Peyer's patch (tissue), 4 donors: ENCODE measurements at regions not wholly inside any gene's neighbourhood (a gene's known extent, or its start where the extent isn't known, plus 50 kb on each side); places are given as distances from the start of the nearest gene placed in this dataset.

Experiments
- DNase-seq, 3 donors: peaks; one replicate each; pipeline ENCODE4 v3.0.0-alpha.2; 2017 to 2019
- H3K27ac ChIP-seq, 4 donors: fragments of 200-600 bp; sonication (generic); one replicate each; pipeline ENCODE4 v1.5.1; 2016 to 2019
- H3K27me3 ChIP-seq, 2 donors: fragments of 200-600 bp; sonication (generic); one replicate each; pipeline ENCODE4 v1.5.1; 2019
- H3K36me3 ChIP-seq, 3 donors: fragments of 200-600 bp; sonication (generic); one replicate each; pipeline ENCODE4 v1.5.1; 2016 to 2019
- H3K4me1 ChIP-seq, 4 donors: fragments of 200-600 bp; sonication (generic); one replicate each; pipeline ENCODE4 v1.5.1; 2016 to 2019
- H3K4me3 ChIP-seq, 4 donors: fragments of 200-600 bp; sonication (generic); 1 replicate in 3 of 4; 2 replicates in 1 of 4; pipeline ENCODE4 v1.5.1; 2016 to 2019; ENCODE audit warnings: mild to moderate bottlenecking in 1 of 4
- H3K9me3 ChIP-seq, 4 donors: fragments of 200-600 bp; sonication (generic); one replicate each; pipeline ENCODE4 v1.5.1; 2016 to 2019; ENCODE audit warnings: mild to moderate bottlenecking in 1 of 4
- POLR2A ChIP-seq, 2 donors: fragments of 450-650 bp; IDR thresholded peaks; one replicate each; pipeline ENCODE4 v1.5.1; 2017; ENCODE audit warnings: antibody characterized with exemption in 2 of 2, mild to moderate bottlenecking in 2 of 2, moderate library complexity in 2 of 2
- TF ChIP-seq, protein P1 (sequence below), 6 experiments: fragments of 450-650 bp in 4 of 6; fragments of 200-600 bp in 2 of 6; sonication (generic) in 1 of 6; IDR thresholded peaks; one replicate each; pipeline ENCODE4 v1.5.1; 2017 to 2019; ENCODE audit warnings: antibody characterized with exemption in 6 of 6, mild to moderate bottlenecking in 3 of 6, moderate library complexity in 1 of 6

DNA sequence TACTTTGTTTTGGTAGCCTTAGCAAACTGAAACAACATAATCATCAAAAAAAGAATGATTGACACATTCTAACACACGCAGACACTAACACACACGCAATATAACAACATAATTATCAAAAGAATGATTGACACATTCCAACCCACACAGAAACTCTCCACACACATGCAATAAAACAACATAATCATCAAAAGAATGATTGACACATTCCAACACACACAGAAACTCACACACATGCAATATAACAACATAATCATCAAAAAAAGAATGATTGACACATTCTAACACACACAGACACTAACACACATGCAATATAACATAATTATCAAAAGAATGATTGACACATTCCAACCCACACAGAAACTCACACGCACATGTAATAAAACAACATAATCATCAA lies 172.4 kb downstream of the THBS2 start:
- Histone ChIP-seq H3K4me1 (no peaks in the 10 kb centered on the region), H3K9me3 (no peaks in the 10 kb centered on the region), H3K36me3 (no peaks in the 10 kb centered on the region), H3K27me3 (no peaks in the 10 kb centered on the region), H3K4me3 (no peak overlapping the region), H3K27ac (no peak overlapping the region)
- DNase-seq = no peak
- no peak for TF ChIP-seq POLR2A (IDR thresholded peaks at IDR 0.05)
- TF ChIP-seq, protein P1, sequence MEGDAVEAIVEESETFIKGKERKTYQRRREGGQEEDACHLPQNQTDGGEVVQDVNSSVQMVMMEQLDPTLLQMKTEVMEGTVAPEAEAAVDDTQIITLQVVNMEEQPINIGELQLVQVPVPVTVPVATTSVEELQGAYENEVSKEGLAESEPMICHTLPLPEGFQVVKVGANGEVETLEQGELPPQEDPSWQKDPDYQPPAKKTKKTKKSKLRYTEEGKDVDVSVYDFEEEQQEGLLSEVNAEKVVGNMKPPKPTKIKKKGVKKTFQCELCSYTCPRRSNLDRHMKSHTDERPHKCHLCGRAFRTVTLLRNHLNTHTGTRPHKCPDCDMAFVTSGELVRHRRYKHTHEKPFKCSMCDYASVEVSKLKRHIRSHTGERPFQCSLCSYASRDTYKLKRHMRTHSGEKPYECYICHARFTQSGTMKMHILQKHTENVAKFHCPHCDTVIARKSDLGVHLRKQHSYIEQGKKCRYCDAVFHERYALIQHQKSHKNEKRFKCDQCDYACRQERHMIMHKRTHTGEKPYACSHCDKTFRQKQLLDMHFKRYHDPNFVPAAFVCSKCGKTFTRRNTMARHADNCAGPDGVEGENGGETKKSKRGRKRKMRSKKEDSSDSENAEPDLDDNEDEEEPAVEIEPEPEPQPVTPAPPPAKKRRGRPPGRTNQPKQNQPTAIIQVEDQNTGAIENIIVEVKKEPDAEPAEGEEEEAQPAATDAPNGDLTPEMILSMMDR (IDR thresholded peaks at IDR 0.05) = no peak

DNA sequence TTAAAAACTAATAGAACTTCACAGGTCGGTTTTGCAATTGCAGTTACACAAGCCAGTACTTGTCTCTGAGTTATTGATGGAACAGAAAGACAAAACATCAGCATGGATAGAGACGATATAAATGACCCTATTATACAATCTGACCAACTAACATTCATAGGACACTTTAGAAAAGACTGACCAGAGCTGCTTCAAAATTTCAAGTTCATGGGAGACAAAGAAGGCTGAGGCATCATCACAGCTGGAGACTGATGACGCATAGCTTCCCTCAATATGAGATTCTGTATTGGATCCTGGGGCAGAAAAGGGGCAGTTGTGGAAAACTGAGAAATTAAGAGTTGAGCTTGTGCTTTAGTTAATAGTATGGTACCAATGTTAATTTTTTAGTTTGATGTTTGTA lies 174.0 kb downstream of the THBS2 start:
- Histone ChIP-seq H3K4me1 (no peaks in the 10 kb centered on the region), H3K4me3 (no peak overlapping the region), H3K9me3 (no peaks in the 10 kb centered on the region), H3K27ac (no peak overlapping the region), H3K36me3 (no peaks in the 10 kb centered on the region), H3K27me3 (no peaks in the 10 kb centered on the region)
- TF ChIP-seq, protein P1 (IDR thresholded peaks at IDR 0.05) = no peak
- no peak for TF ChIP-seq POLR2A (IDR thresholded peaks at IDR 0.05)
- no peak for DNase-seq

DNA sequence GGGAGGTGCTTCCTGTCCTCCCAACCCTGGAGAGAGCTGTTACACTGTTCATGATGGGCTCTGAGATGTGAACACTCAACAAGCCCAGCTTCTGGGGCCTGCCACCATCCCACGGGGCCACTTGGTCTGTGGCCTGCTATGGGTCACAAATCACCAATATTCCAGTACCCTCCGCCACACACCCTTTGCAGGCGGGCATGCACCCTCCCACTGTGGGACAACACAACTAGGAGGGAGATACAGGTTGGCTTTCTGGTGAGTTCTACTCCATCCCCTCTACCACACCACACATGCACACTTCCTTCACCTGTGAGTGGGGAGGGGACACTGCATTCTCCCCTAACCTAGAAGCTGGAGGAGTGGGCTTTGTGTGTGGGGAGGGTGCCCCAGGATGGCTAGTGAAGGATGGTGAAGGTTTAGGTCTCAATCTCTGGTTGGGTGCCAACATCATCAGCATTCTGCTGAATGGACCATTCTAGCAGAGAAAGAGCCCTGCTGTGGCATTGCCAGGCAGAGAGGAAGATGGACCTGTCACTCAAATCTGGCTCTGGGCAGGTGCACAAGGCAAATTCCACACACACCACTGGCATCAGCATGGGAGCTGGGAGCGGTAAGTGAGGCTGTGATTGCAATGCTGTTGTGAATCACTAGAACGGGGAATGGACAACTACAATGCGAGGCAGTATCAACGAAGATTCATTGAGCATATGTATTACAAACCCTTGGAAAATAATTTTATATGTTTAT lies 175.1 kb downstream of the THBS2 start:
- no peaks in the 10 kb centered on the region for H3K27me3 ChIP-seq
- TF ChIP-seq POLR2A (IDR thresholded peaks at IDR 0.05) = no peak
- TF ChIP-seq, protein P1 (IDR thresholded peaks at IDR 0.05) = no peak
- no peak overlapping the region for H3K4me3 ChIP-seq
- DNase-seq = no peak
- no peaks in the 10 kb centered on the region for H3K36me3 ChIP-seq
- no peak overlapping the region for H3K27ac ChIP-seq
- no peaks in the 10 kb centered on the region for H3K9me3 ChIP-seq
- no peaks in the 10 kb centered on the region for H3K4me1 ChIP-seq

DNA sequence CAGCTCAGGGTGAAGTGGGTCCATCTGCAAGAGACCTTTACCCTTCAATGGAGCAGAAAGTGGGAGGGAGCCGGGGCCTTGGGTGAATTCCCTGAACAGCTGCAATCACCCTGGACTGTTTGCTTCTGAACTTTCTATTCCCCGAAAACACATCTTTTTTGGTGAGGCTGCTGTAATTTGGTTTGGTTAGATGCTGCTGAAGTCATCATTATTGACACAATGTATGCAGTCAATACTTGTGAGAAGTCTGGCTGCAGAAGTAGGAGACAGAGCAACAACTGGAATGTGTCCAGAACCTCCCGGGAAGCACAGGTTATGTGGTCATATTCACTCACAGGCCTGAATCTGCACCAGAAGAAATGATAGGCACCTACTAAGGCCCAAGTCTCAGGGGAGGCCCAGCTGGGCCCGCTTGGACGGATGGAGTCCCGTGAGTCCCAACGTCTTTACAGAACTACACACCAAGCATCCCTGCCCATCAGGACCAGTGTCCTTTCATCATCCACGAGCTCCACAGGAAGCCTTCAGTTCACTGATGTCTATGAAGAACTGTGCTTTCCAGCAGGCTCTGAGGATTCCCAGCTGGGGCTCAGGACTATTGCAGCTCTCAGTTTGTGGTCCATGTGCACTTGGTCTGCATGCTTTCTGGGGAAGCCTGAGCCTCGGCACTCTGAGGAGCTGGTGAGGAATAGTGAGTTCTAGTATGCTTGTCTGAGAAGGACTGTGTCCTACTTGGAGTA lies 177.6 kb downstream of the THBS2 start:
- no peak for DNase-seq
- H3K9me3 ChIP-seq = no peaks in the 10 kb centered on the region
- H3K4me1 ChIP-seq = no peaks in the 10 kb centered on the region
- H3K4me3 ChIP-seq = no peak overlapping the region
- H3K27me3 ChIP-seq = no peaks in the 10 kb centered on the region
- H3K27ac ChIP-seq = peak overlapping the region; percentile 20 to 80 (median 52)
- H3K36me3 ChIP-seq = no peaks in the 10 kb centered on the region
- TF ChIP-seq POLR2A (IDR thresholded peaks at IDR 0.05) = no peak
- TF ChIP-seq, protein P1 (IDR thresholded peaks at IDR 0.05) = no peak

DNA sequence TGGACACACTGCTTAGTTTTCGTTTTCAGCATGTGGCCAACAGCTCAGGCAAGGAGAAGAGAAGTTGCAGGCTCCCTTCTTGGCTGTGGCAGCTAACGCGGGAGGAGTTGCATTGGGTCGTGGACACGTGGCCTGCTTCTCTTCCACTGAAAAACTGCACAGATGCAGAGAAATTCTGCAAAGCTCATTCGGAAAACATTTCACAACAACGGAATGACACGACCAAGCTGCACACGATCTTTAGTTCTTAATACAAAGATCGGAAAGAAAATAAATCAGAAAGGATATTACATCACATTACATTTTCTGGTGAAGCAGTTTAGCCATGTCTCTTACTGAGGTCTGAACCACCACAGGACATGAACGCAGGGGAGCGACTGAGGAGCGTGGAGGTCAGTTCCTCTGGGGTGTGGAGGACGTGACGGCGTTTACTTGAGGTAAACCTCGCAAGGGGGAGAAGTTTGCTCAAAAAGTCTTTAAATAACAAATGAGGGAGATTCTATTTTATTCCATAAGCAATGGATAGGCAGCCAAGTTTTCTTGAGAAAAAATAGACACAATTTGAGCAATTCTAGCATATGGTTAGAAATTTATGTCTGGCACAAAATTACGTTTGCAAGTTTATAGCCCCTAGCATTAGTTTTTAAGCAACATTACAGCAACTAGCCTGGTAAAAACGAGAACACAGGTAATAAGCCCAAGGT lies 178.3 kb downstream of the THBS2 start:
- no peaks in the 10 kb centered on the region for H3K4me1 ChIP-seq
- H3K27ac ChIP-seq = peak overlapping the region; percentile 31 to 80 (median 52)
- TF ChIP-seq POLR2A (IDR thresholded peaks at IDR 0.05) = no peak
- TF ChIP-seq, protein P1 (IDR thresholded peaks at IDR 0.05) = no peak

More for the DNA sequence above, 178.3 kb downstream of the THBS2 start:
- Histone ChIP-seq H3K9me3 (no peaks in the 10 kb centered on the region), H3K4me3 (no peak overlapping the region), H3K27me3 (no peaks in the 10 kb centered on the region), H3K36me3 (no peaks in the 10 kb centered on the region)
- peak in 1 of 3 donors; percentile 70 for DNase-seq
